ENCODE measurements at regions not wholly inside any gene's neighbourhood (a gene's known extent, or its start where the extent isn't known, plus 50 kb on each side); places are given as distances from the start of the nearest gene placed in this dataset.

DNA sequence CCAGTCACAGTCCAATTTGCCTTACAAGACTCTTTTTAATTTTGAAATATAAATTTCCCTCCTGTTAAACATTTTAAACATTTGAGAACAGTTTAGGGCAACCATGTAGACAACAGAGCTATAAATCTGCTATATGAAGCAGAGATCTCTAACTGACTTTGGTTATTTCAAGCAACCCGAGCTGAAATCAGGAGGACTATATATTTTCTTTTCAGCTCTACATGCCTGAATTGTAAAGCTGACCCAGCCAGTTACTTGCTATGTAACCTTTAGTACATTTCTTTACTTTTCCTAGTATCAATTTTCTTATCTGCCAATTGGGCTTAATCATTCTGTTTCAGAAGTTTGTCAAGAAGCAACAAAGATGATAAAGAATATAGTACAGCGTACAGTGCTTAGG, 457.4 kb upstream of the NECTIN3 start (continued):
- no peak for TF ChIP-seq GRHL2 (CRISPR knock-in tag; IDR thresholded peaks at IDR 0.05; ENCODE audit: insufficient replicate concordance, severe bottlenecking)
- TF ChIP-seq, protein P1, sequence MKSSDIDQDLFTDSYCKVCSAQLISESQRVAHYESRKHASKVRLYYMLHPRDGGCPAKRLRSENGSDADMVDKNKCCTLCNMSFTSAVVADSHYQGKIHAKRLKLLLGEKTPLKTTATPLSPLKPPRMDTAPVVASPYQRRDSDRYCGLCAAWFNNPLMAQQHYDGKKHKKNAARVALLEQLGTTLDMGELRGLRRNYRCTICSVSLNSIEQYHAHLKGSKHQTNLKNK (CRISPR knock-in tag; IDR thresholded peaks at IDR 0.05) = no peak
- no peak for TF ChIP-seq NR2C2 (CRISPR knock-in tag; IDR thresholded peaks at IDR 0.05)

GRCh38 chr3:110615454-110615853, 456.2 kb upstream of the NECTIN3 start:
- Mint-ChIP-seq H3K36me3 (no peaks in the 10 kb centered on the region), H3K27me3 (ENCODE audit: low read depth) (no peaks in the 10 kb centered on the region), H3K9me3 (peaks cover 5% of the 10 kb centered on the region), H3K4me1 (no peaks in the 10 kb centered on the region), H3K4me3 (no peak overlapping the region), H3K27ac (no peak overlapping the region)
- TF ChIP-seq ZNF396 (CRISPR knock-in tag; IDR thresholded peaks at IDR 0.05; ENCODE audit: borderline replicate concordance) = no peak
- no peak for ATAC-seq
- ChIA-PET CTCF (no interaction called here), POLR2A (no interaction called here)
- no peak for DNase-seq (ENCODE audit: low spot score)

- Mint-ChIP-seq H3K4me3 (no peak overlapping the region), H3K36me3 (no peaks in the 10 kb centered on the region), H3K9me3 (peaks cover 3% of the 10 kb centered on the region), H3K27ac (no peak overlapping the region), H3K4me1 (no peaks in the 10 kb centered on the region), H3K27me3 (ENCODE audit: low read depth) (no peaks in the 10 kb centered on the region)
- DNase-seq (ENCODE audit: low spot score) = no peak
- POLR2A ChIA-PET = no interaction called here
- ATAC-seq = no peak
- TF ChIP-seq JUN (CRISPR knock-in tag; IDR thresholded peaks at IDR 0.05) (no peak), ATF6 (CRISPR knock-in tag; IDR thresholded peaks at IDR 0.05) (no peak), TP53 (CRISPR knock-in tag; IDR thresholded peaks at IDR 0.05) (no peak), ERG (CRISPR knock-in tag; IDR thresholded peaks at IDR 0.05) (no peak), TEAD1 (CRISPR knock-in tag; IDR thresholded peaks at IDR 0.05) (no peak), PRRX2 (CRISPR knock-in tag; IDR thresholded peaks at IDR 0.05) (no peak), ESRRA (CRISPR knock-in tag; IDR thresholded peaks at IDR 0.05; ENCODE audit: borderline replicate concordance) (no peak), IRF2 (CRISPR knock-in tag; IDR thresholded peaks at IDR 0.05; ENCODE audit: borderline replicate concordance, low read depth) (no peak), SP1 (CRISPR knock-in tag; conservative IDR thresholded peaks at IDR 0.05) (no peak)
- CTCF ChIA-PET = no interaction called here
Measured at GRCh38 chr3:110618512-110619226, 452.9 kb upstream of the NECTIN3 start.

DNA sequence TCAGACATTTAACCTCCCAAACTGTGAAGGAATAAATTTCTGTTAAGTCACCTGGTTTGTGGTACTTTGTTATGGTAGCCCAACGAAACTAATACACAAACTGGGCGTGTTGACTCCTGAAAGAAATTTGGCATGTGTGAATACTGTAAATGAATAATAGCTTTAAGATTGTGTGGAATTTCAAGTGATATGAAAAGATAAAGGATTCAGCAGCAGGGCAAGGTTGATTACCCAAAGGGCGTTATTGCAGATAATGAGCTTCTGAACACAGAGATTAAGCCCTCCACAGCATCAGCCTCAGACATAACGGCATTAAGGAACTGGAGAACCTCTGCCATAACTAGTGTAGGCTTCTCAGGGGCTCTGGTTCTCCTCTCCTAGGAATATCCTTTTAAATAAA, 451.5 kb upstream of the NECTIN3 start:
- DNase-seq (ENCODE audit: low spot score) = no peak
- ChIA-PET POLR2A (no interaction called here), CTCF (no interaction called here)
- TF ChIP-seq ATF3 (CRISPR knock-in tag; conservative IDR thresholded peaks at IDR 0.05) (no peak), ZBTB21 (CRISPR knock-in tag; IDR thresholded peaks at IDR 0.05; ENCODE audit: borderline replicate concordance) (no peak)
- Mint-ChIP-seq H3K9me3 (no peaks in the 10 kb centered on the region), H3K36me3 (no peaks in the 10 kb centered on the region), H3K4me1 (peaks cover 7% of the 10 kb centered on the region), H3K27ac (no peak overlapping the region), H3K27me3 (ENCODE audit: low read depth) (no peaks in the 10 kb centered on the region), H3K4me3 (no peak overlapping the region)
- ATAC-seq = no peak

- ChIA-PET POLR2A (no interaction called here), CTCF (no interaction called here)
- ATAC-seq (no peak), DNase-seq (ENCODE audit: low spot score) (no peak)
- Mint-ChIP-seq H3K9me3 (peaks cover 7% of the 10 kb centered on the region), H3K4me3 (no peak overlapping the region), H3K27me3 (ENCODE audit: low read depth) (no peaks in the 10 kb centered on the region), H3K27ac (no peak overlapping the region), H3K36me3 (no peaks in the 10 kb centered on the region), H3K4me1 (peaks cover 13% of the 10 kb centered on the region)
- TF ChIP-seq TEAD4 (CRISPR knock-in tag; IDR thresholded peaks at IDR 0.05) (no peak), NFATC4 (CRISPR knock-in tag; IDR thresholded peaks at IDR 0.05) (no peak), SP1 (CRISPR knock-in tag; conservative IDR thresholded peaks at IDR 0.05) (no peak), ZNF121 (CRISPR knock-in tag; IDR thresholded peaks at IDR 0.05) (no peak), ZNF416 (CRISPR knock-in tag; IDR thresholded peaks at IDR 0.05) (no peak)
- TF ChIP-seq, protein P2, sequence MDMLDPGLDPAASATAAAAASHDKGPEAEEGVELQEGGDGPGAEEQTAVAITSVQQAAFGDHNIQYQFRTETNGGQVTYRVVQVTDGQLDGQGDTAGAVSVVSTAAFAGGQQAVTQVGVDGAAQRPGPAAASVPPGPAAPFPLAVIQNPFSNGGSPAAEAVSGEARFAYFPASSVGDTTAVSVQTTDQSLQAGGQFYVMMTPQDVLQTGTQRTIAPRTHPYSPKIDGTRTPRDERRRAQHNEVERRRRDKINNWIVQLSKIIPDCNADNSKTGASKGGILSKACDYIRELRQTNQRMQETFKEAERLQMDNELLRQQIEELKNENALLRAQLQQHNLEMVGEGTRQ (CRISPR knock-in tag; IDR thresholded peaks at IDR 0.05) = no peak
- TF ChIP-seq, protein P3, sequence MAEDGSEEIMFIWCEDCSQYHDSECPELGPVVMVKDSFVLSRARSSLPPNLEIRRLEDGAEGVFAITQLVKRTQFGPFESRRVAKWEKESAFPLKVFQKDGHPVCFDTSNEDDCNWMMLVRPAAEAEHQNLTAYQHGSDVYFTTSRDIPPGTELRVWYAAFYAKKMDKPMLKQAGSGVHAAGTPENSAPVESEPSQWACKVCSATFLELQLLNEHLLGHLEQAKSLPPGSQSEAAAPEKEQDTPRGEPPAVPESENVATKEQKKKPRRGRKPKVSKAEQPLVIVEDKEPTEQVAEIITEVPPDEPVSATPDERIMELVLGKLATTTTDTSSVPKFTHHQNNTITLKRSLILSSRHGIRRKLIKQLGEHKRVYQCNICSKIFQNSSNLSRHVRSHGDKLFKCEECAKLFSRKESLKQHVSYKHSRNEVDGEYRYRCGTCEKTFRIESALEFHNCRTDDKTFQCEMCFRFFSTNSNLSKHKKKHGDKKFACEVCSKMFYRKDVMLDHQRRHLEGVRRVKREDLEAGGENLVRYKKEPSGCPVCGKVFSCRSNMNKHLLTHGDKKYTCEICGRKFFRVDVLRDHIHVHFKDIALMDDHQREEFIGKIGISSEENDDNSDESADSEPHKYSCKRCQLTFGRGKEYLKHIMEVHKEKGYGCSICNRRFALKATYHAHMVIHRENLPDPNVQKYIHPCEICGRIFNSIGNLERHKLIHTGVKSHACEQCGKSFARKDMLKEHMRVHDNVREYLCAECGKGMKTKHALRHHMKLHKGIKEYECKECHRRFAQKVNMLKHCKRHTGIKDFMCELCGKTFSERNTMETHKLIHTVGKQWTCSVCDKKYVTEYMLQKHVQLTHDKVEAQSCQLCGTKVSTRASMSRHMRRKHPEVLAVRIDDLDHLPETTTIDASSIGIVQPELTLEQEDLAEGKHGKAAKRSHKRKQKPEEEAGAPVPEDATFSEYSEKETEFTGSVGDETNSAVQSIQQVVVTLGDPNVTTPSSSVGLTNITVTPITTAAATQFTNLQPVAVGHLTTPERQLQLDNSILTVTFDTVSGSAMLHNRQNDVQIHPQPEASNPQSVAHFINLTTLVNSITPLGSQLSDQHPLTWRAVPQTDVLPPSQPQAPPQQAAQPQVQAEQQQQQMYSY (CRISPR knock-in tag; IDR thresholded peaks at IDR 0.05) = no peak
Measured at GRCh38 chr3:110623571-110623970, 448.0 kb upstream of the NECTIN3 start.

All from WTC11 (cell line).